Ovary (tissue), 7 donors: ENCODE measurements at regions not wholly inside any gene's neighbourhood (a gene's known extent, or its start where the extent isn't known, plus 50 kb on each side); places are given as distances from the start of the nearest gene placed in this dataset.

Source experiments
- DNase-seq, 5 donors: peaks; one replicate each; pipeline ENCODE4 v3.0.0-alpha.2; 2019 to 2020
- H3K27ac ChIP-seq, 2 donors: fragments of 200-600 bp; one replicate each; pipeline versions ENCODE4 v1.5.1 to v1.8.0; 2019 to 2022
- H3K27me3 ChIP-seq: fragments of 200-600 bp; one replicate; pipeline ENCODE4 v1.8.0; 2022
- H3K36me3 ChIP-seq: fragments of 200-600 bp; sonication (generic); one replicate; pipeline ENCODE4 v1.5.1; 2019
- H3K4me1 ChIP-seq: one replicate; pipeline ENCODE4 v1.8.1; 2013; ENCODE audit warnings: mild to moderate bottlenecking, moderate library complexity; ENCODE audit not compliant: insufficient read depth
- H3K4me3 ChIP-seq: fragments of 200-600 bp; sonication (generic); one replicate; pipeline ENCODE4 v1.5.1; 2017
- H3K9me3 ChIP-seq, 2 donors: fragments of 200-600 bp in 1 of 2; sonication (generic) in 1 of 2; one replicate each; pipeline versions ENCODE4 v1.5.1 to v1.8.1; 2013 to 2019; ENCODE audit warnings: mild to moderate bottlenecking in 1 of 2, moderate library complexity in 1 of 2
- CTCF ChIP-seq, 3 donors: fragments of 450-650 bp in 2 of 3; fragments of 200-600 bp in 1 of 3; IDR thresholded peaks; one replicate each; pipeline versions ENCODE4 v1.5.1 to v1.8.0; 2016 to 2022; ENCODE audit warnings: antibody characterized with exemption in 3 of 3, mild to moderate bottlenecking in 1 of 3
- EP300 ChIP-seq: sonication (generic); formaldehyde crosslinking; IDR thresholded peaks from one replicate; pipeline ENCODE4 v1.6.1; 2017; ENCODE audit warnings: antibody characterized with exemption
- POLR2A ChIP-seq: fragments of 450-650 bp; IDR thresholded peaks from one replicate; pipeline ENCODE4 v1.6.1; 2017; ENCODE audit warnings: antibody characterized with exemption, mild to moderate bottlenecking, moderate library complexity
- WGBS, 3 donors: extraction: QIAGEN DNeasy Blood & Tissue Kit in 1 of 3; methylation state at CpG; one replicate each; pipeline versions ENCODE4 v1.1.5 to v1.1.7; 2013 to 2017; 5-methylcytosine and 5-hydroxymethylcytosine counted together
- intact Hi-C, 4 donors: fragments of 100-400 bp; cut with DNase I; formaldehyde crosslinking; loops; one replicate each; pipeline versions ENCODE4 v1.11.0 to v1.15.1; 2022 to 2023
- donor health status: DM: no; HTN: no; CAD: no; lungs with moderate emphysema.
- donor health status: DM: no; HTN: no; CAD: no.
- donor health status: Bipolar disorder and iron deficiency.
- donor health status: DM: no; HTN: no; CAD: no.
- donor health status: DM: yes; HTN: yes; CAD: no.

- whole genome bisulfite sequencing, 3 donors = 86 to 87% (median 87%) methylated on average over 2 of the region's 2 CpGs
- H3K4me3 ChIP-seq = no peak overlapping the region
- intact Hi-C loops = no loop called here
- no peaks in the 10 kb centered on the region for H3K4me1 ChIP-seq
- TF ChIP-seq POLR2A (no peak), EP300 (no peak), CTCF (IDR thresholded peaks at IDR 0.05) (no peak)
- H3K9me3 ChIP-seq = no peaks in the 10 kb centered on the region
- no peaks in the 10 kb centered on the region for H3K36me3 ChIP-seq
- no peak for DNase-seq
- no peaks in the 10 kb centered on the region for H3K27me3 ChIP-seq
- H3K27ac ChIP-seq = no peak overlapping the region
Measured at GRCh38 chr4:41394481-41394894, 137.8 kb downstream of the UCHL1 start.

GRCh38 chr4:41396214-41396613, 139.5 kb downstream of the UCHL1 start:
- Histone ChIP-seq H3K27ac (no peak overlapping the region), H3K36me3 (no peaks in the 10 kb centered on the region), H3K9me3 (no peaks in the 10 kb centered on the region), H3K27me3 (no peaks in the 10 kb centered on the region), H3K4me1 (no peaks in the 10 kb centered on the region), H3K4me3 (no peak overlapping the region)
- no peak for DNase-seq
- WGBS, 3 donors = 72 to 87% (median 77%) methylated on average over 2 of the region's 2 CpGs
- intact Hi-C loops = no loop called here
- TF ChIP-seq EP300 (no peak), POLR2A (no peak), CTCF (IDR thresholded peaks at IDR 0.05) (no peak)

GRCh38 chr4:41396869-41397268, 140.1 kb downstream of the UCHL1 start:
- whole genome bisulfite sequencing, 3 donors = 65 to 83% (median 79%) methylated on average over 2 of the region's 2 CpGs
- intact Hi-C loops = no loop called here
- TF ChIP-seq EP300 = no peak
- no peak for TF ChIP-seq CTCF (IDR thresholded peaks at IDR 0.05)
- no peaks in the 10 kb centered on the region for H3K36me3 ChIP-seq
- H3K9me3 ChIP-seq = no peaks in the 10 kb centered on the region
- no peak for DNase-seq
- H3K4me1 ChIP-seq = no peaks in the 10 kb centered on the region
- no peaks in the 10 kb centered on the region for H3K27me3 ChIP-seq
- no peak overlapping the region for H3K27ac ChIP-seq
- no peak overlapping the region for H3K4me3 ChIP-seq

GRCh38 chr4:41399231-41399630, 138.7 kb upstream of the LIMCH1 start:
- intact Hi-C loops = no loop called here
- H3K4me1 ChIP-seq = no peaks in the 10 kb centered on the region
- WGBS, 3 donors = 90 to 95% (median 91%) methylated on average over 1 of the region's 1 CpG

More at GRCh38 chr4:41399231-41399630, 138.7 kb upstream of the LIMCH1 start:
- no peaks in the 10 kb centered on the region for H3K9me3 ChIP-seq
- H3K27me3 ChIP-seq = no peaks in the 10 kb centered on the region
- no peak overlapping the region for H3K4me3 ChIP-seq
- TF ChIP-seq EP300 = no peak
- no peak for TF ChIP-seq CTCF (IDR thresholded peaks at IDR 0.05)
- no peak overlapping the region for H3K27ac ChIP-seq
- no peaks in the 10 kb centered on the region for H3K36me3 ChIP-seq
- DNase-seq = no peak
